ENCODE measurements at regions not wholly inside any gene's neighbourhood (a gene's known extent, or its start where the extent isn't known, plus 50 kb on each side); places are given as distances from the start of the nearest gene placed in this dataset.

GRCh38 chrX:44765556-44765955 is 78.3 kb upstream of the DUSP21 start:
- dilution Hi-C loops (cut with HindIII; ENCODE audit: low sequenced_read_pairs, unreplicated experiment): no loop called here

More at GRCh38 chrX:44765556-44765955, 78.3 kb upstream of the DUSP21 start:
- DNase-seq (no peak), ATAC-seq (ENCODE audit: low read depth) (peak; percentile 40)
- ChIA-PET POLR2A (ENCODE audit: unreplicated experiment) (no interaction called here), CTCF (no interaction called here)
- Histone ChIP-seq H3K4me1 (ENCODE audit: control insufficient read depth, insufficient read depth, low read length) (no peaks in the 10 kb centered on the region), H4K91ac (ENCODE audit: insufficient read depth, low read depth, low read length) (no peak overlapping the region), H2BK120ac (ENCODE audit: low read depth, low read length) (no peak overlapping the region), H2BK5ac (ENCODE audit: low read depth, low read length, poor library complexity, severe bottlenecking) (no peak overlapping the region), H3K9me1 (ENCODE audit: insufficient read depth, low read length) (no peaks in the 10 kb centered on the region), H4K8ac (ENCODE audit: low read depth in 2 of 2, low read length in 2 of 2) (no peak overlapping the region), H3K56ac (ENCODE audit: extremely low read depth, insufficient read depth, low read length) (no peak overlapping the region), H3K4me2 (ENCODE audit: low read depth, low read length) (no peak overlapping the region), H2AK9ac (replicated peaks; ENCODE audit: low read depth, low read length, poor library complexity) (no peak overlapping the region), H3K23ac (ENCODE audit: low read depth, low read length) (no peak overlapping the region), H2BK20ac (ENCODE audit: low read depth, low read length) (no peak overlapping the region), H3K4ac (ENCODE audit: low read depth, low read length) (no peak overlapping the region), H4K20me1 (ENCODE audit: insufficient read depth, low read length) (no peaks in the 10 kb centered on the region), H4K5ac (ENCODE audit: low read depth, low read length) (no peak overlapping the region), H3K36me3 (ENCODE audit: control insufficient read depth, insufficient read depth, low read length) (no peaks in the 10 kb centered on the region), H3K9ac (ENCODE audit: low read depth, low read length) (no peak overlapping the region), H3K9me3 (ENCODE audit: control insufficient read depth, insufficient read depth, low read length) (no peaks in the 10 kb centered on the region), H2BK15ac (ENCODE audit: low read depth, low read length) (no peak overlapping the region), H2AFZ (replicated peaks; ENCODE audit: low read length, poor library complexity) (no peak overlapping the region), H3K4me3 (ENCODE audit: insufficient read depth, low read depth, low read length) (no peak overlapping the region), H3K18ac (ENCODE audit: low read depth, low read length) (no peak overlapping the region), H3K14ac (replicated peaks; ENCODE audit: low read depth, low read length) (no peak overlapping the region), H3K27ac (ENCODE audit: insufficient read depth, low read length) (no peak overlapping the region), H2AK5ac (ENCODE audit: low read depth, low read length) (no peak overlapping the region), H3K27me3 (ENCODE audit: control insufficient read depth, insufficient read depth, low read length) (peaks cover 2% of the 10 kb centered on the region; the same call in 1 of the 2 replicates), H3K79me1 (ENCODE audit: low read depth in 1 of 2, low read length in 2 of 2) (no peaks in the 10 kb centered on the region)
- 29% methylated on average over 1 of the region's 2 CpGs; no CpG with 5 or more reads in 1 of the 2 experiments for WGBS, 2 experiments (ENCODE audit: extremely low coverage in 2 of 2, insufficient read length in 1 of 2)
- intact Hi-C loops (cut with micrococcal nuclease) (no loop called here), in situ Hi-C loops (cut with MboI; ENCODE audit: low sequenced_read_pairs) (no loop called here)
- BruUV-seq (replicated peaks): no TSS peak
- TF ChIP-seq USF2 (IDR thresholded peaks at IDR 0.05; ENCODE audit: low read depth, low read length) (no peak), RCOR1 (IDR thresholded peaks at IDR 0.05; ENCODE audit: insufficient replicate concordance, low read length) (no peak), SMC3 (IDR thresholded peaks at IDR 0.05; ENCODE audit: low read depth, low read length) (no peak), RFX5 (IDR thresholded peaks at IDR 0.05; ENCODE audit: low read depth, low read length) (no peak)

All from IMR-90 (cell line).